Fibroblast of the aortic adventitia (primary cell): ENCODE measurements at regions not wholly inside any gene's neighbourhood (a gene's known extent, or its start where the extent isn't known, plus 50 kb on each side); places are given as distances from the start of the nearest gene placed in this dataset.

Source experiments
- DNase-seq: peaks from one replicate; pipeline ENCODE4 v3.0.0-alpha.2; 2010; ENCODE audit warnings: low read depth
- H3K4me3 ChIP-seq: 2 replicates; pipeline ENCODE4 v1.5.1; 2011; ENCODE audit warnings: low read depth, mild to moderate bottlenecking, control low read depth, low read length, moderate library complexity
- CTCF ChIP-seq: IDR thresholded peaks from 2 replicates; pipeline ENCODE4 v1.5.1; 2011; ENCODE audit warnings: mild to moderate bottlenecking, low read length, control low read depth, inconsistent platforms; ENCODE audit not compliant: insufficient read depth

- TF ChIP-seq CTCF, result no peak
- DNase-seq, result no peak
- no peak overlapping the region for H3K4me3 ChIP-seq
These were observed 108.1 kb upstream of the UBL3 start for GRCh38 chr13:29958476-29958875.

DNA sequence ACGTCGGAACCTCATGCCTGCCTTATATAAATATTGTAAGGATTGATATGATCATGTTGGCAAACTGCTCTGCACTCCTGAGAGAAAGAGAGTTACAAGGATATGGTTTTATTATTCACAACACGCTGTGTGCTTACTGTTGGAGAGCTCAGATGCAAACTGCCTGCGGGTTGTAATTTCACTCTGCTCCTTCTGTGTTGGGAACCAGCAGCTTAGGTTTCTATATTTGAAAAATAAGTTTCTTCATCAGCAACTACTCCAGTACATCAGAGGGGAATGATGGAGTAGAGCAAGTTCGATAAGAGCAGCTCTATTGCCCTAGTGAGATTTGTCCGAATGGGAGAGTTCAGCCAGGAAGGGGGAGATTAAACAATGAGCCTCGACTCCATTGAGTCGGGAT, 106.9 kb upstream of the UBL3 start:
- no peak for TF ChIP-seq CTCF
- no peak overlapping the region for H3K4me3 ChIP-seq
- DNase-seq, result no peak

DNA sequence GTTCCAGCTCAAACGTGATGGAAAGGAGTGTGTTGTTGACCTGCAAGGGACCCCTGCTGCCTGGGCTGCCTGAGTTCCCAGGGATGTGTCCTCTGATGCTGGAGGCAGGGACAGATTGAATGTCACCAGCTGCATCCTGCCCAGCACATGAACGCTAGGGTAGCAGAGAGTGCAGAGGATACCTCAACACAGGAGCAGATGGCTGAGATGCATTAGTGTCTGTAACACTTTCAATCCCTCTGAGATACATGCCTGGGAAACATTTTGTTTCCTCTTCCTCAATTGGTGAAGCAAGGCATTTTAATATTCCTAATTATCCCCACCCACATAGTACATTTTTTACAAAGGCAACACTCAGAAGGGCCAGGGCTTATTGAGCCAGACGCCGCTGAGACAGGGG, 106.4 kb upstream of the UBL3 start:
- TF ChIP-seq CTCF, result no peak
- no peak overlapping the region for H3K4me3 ChIP-seq
- no peak for DNase-seq

DNA sequence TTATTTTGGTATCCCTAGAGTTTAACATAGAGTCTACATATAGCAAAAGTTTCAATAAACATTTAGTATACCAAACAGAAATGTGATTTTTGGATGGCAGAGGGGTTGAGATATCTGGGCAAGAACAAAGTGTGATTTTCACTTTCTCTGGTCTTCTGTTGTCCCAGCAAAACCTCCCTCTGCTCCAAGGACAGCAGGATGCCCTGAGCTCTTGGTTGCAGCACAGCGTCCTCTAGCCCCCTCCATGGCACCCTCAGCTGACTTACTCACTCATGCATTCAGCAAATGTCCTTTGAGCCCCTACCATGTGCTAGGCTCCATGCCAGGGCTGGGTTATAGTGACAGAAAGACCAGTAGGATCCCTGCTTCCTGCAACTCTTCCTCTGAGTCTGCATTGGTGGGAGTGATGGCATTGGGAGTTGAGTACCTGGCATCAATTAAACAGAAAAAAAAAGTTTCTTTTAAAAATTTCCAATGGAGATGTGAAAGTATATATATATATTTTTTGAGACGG, 104.8 kb upstream of the UBL3 start:
- TF ChIP-seq CTCF, result no peak

DNA sequence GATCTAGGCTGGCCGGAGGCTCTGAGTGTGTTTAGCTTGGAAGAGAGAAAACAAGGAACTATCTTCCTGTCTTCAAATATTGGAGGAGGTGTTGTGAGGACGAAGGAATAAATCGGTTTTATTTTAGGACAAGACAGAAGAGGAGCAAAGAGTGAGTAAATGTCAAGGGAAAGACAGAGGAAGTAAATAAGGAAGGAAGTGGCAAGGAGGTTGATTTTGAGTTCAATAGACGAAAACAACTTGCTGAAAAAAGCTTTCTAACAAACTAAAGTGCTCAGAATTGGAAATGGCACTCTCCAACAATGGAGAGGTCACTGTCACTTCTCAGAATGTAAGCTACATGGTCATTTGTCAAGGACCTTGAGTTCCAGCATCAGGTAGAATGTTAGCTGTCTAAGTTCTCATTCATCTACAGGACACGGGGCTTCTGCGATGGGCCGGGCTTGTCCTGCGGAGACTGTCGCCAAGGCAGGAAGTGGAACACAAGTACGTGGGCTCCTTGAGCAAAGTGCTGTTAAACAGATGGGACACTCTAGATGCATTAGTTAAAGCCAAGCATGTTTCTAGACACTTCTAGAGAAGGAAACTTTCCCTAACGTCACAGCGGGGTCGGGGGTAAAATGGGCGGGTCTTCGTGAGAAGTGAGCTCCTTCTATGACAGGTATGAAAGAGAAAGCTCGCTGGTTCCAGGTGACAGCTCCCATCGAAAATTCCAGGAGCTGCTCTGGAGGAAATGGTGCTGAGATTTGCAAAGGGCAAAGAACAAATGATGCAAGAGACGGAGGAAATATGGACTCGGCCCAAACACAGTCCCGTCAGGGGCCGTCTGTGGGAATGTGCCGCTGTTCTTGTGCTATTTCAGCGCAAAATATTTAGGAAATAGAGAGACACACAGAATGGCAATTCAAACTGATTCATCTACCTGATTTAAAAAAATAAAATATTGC, 103.9 kb upstream of the UBL3 start:
- no peak overlapping the region for H3K4me3 ChIP-seq
- no peak for DNase-seq
- TF ChIP-seq CTCF, result no peak

More for the DNA sequence above, 104.8 kb upstream of the UBL3 start:
- no peak for DNase-seq
- no peak overlapping the region for H3K4me3 ChIP-seq

- TF ChIP-seq CTCF, result no peak
These were observed 103.1 kb upstream of the UBL3 start for GRCh38 chr13:29953542-29953941.

More at GRCh38 chr13:29953542-29953941, 103.1 kb upstream of the UBL3 start:
- no peak for DNase-seq
- H3K4me3 ChIP-seq, result no peak overlapping the region
